Amniotic stem cell (primary cell): ENCODE measurements at regions not wholly inside any gene's neighbourhood (a gene's known extent, or its start where the extent isn't known, plus 50 kb on each side); places are given as distances from the start of the nearest gene placed in this dataset.
"Not testable (repeated sequence)": the region's sequence is repeated elsewhere in the genome, so short reads cannot be mapped to it uniquely, and the experiment has no call there.

Experiments
- DNase-seq: peaks from one replicate; lab custom pipeline; 2025; lab: John Stamatoyannopoulos, UW

GRCh38 chr13:70511861-70512417 is 403.7 kb upstream of the KLHL1 start:
- not testable (repeated sequence) for DNase-seq

GRCh38 chr13:70505809-70506208 is 397.6 kb upstream of the KLHL1 start:
- no peak for DNase-seq

GRCh38 chr13:70502944-70503343 is 394.7 kb upstream of the KLHL1 start:
- no peak for DNase-seq

- no peak for DNase-seq
These were observed 382.2 kb upstream of the KLHL1 start for GRCh38 chr13:70490320-70490935.

GRCh38 chr13:70484931-70485330 is 376.7 kb upstream of the KLHL1 start:
- no peak for DNase-seq

GRCh38 chr13:70483599-70484276 is 375.5 kb upstream of the KLHL1 start:
- DNase-seq, result no peak

GRCh38 chr13:70473907-70474306 is 365.7 kb upstream of the KLHL1 start:
- DNase-seq, result no peak

GRCh38 chr13:70469077-70469476 is 360.8 kb upstream of the KLHL1 start:
- no peak for DNase-seq

- DNase-seq, result no peak
These were observed 349.2 kb upstream of the KLHL1 start for GRCh38 chr13:70457474-70457873.

- no peak for DNase-seq
These were observed 340.6 kb upstream of the KLHL1 start for GRCh38 chr13:70448820-70449219.

- DNase-seq, result no peak
These were observed 324.1 kb upstream of the KLHL1 start for GRCh38 chr13:70432276-70432805.

GRCh38 chr13:70430256-70430655 is 322.0 kb upstream of the KLHL1 start:
- DNase-seq, result no peak

GRCh38 chr13:70424928-70425327 is 316.7 kb upstream of the KLHL1 start:
- DNase-seq, result no peak

GRCh38 chr13:70424428-70424827 is 316.2 kb upstream of the KLHL1 start:
- DNase-seq, result no peak

GRCh38 chr13:70415136-70415535 is 306.9 kb upstream of the KLHL1 start:
- no peak for DNase-seq

- DNase-seq, result no peak
These were observed 300.6 kb upstream of the KLHL1 start for GRCh38 chr13:70408865-70409264.

GRCh38 chr13:70407486-70407885 is 299.2 kb upstream of the KLHL1 start:
- DNase-seq, result no peak

GRCh38 chr13:70405266-70405665 is 297.0 kb upstream of the KLHL1 start:
- DNase-seq, result no peak

GRCh38 chr13:70394031-70394548 is 285.8 kb upstream of the KLHL1 start:
- no peak for DNase-seq

- no peak for DNase-seq
These were observed 283.4 kb upstream of the KLHL1 start for GRCh38 chr13:70391678-70392077.

- DNase-seq, result no peak
These were observed 282.7 kb upstream of the KLHL1 start for GRCh38 chr13:70390968-70391367.

GRCh38 chr13:70390064-70390463 is 281.8 kb upstream of the KLHL1 start:
- DNase-seq, result no peak

GRCh38 chr13:70388935-70389334 is 280.7 kb upstream of the KLHL1 start:
- no peak for DNase-seq
